Heart left ventricle (tissue), 16 donors: ENCODE measurements at regions not wholly inside any gene's neighbourhood (a gene's known extent, or its start where the extent isn't known, plus 50 kb on each side); places are given as distances from the start of the nearest gene placed in this dataset.
"Not testable (repeated sequence)": the region's sequence is repeated elsewhere in the genome, so short reads cannot be mapped to it uniquely, and the experiment has no call there.

Source experiments
- ATAC-seq, 4 donors: fragments of 200-7000 bp; cut with Tn5 transposase; one replicate each; pipeline ENCODE4 v1.9.1; 2020 to 2022; ENCODE audit warnings: moderate library complexity in 4 of 4, mild to moderate bottlenecking in 3 of 4, moderate number of reproducible peaks in 1 of 4
- DNase-seq, 5 donors: peaks; one replicate each; pipeline ENCODE4 v3.0.0-alpha.2; 2020
- H3K27ac ChIP-seq, 12 donors: fragments of 200-600 bp; sonication (generic) in 4 of 12; one replicate each; pipeline versions ENCODE4 v1.5.0 to v1.8.0; 2016 to 2022; ENCODE audit warnings: mild to moderate bottlenecking in 2 of 12
- H3K27me3 ChIP-seq, 9 donors: fragments of 200-600 bp; sonication (generic) in 2 of 9; one replicate each; pipeline versions ENCODE4 v1.5.1 to v1.8.0; 2016 to 2022; ENCODE audit warnings: mild to moderate bottlenecking in 3 of 9
- H3K36me3 ChIP-seq, 9 donors: fragments of 200-600 bp; sonication (generic) in 2 of 9; one replicate each; pipeline versions ENCODE4 v1.5.0 to v1.8.0; 2018 to 2022; ENCODE audit warnings: mild to moderate bottlenecking in 2 of 9
- H3K4me1 ChIP-seq, 12 donors: fragments of 200-600 bp; sonication (generic) in 4 of 12; one replicate each; pipeline versions ENCODE4 v1.5.0 to v1.8.0; 2016 to 2022; ENCODE audit warnings: mild to moderate bottlenecking in 3 of 12
- H3K4me3 ChIP-seq, 12 donors: fragments of 200-600 bp; sonication (generic) in 4 of 12; one replicate each; pipeline versions ENCODE4 v1.5.0 to v1.8.0; 2017 to 2022; ENCODE audit warnings: mild to moderate bottlenecking in 9 of 12, moderate library complexity in 4 of 12
- H3K9me3 ChIP-seq, 12 donors: fragments of 200-600 bp; sonication (generic) in 4 of 12; one replicate each; pipeline versions ENCODE4 v1.5.0 to v1.8.0; 2016 to 2022; ENCODE audit warnings: mild to moderate bottlenecking in 1 of 12
- POLR2A ChIP-seq, 2 donors: fragments of 450-650 bp; IDR thresholded peaks; one replicate each; pipeline ENCODE4 v1.6.1; 2017; ENCODE audit warnings: antibody characterized with exemption in 2 of 2, mild to moderate bottlenecking in 2 of 2, moderate library complexity in 2 of 2
- WGBS, 4 donors: extraction: QIAGEN DNeasy Blood & Tissue Kit in 2 of 4; methylation state at CpG; one replicate each; pipeline versions ENCODE4 v1.1.5 to v1.1.7; 2013 to 2018; 5-methylcytosine and 5-hydroxymethylcytosine counted together
- intact Hi-C, 10 donors: fragments of 100-400 bp; cut with DNase I; formaldehyde crosslinking; loops; one replicate each; pipeline versions ENCODE4 v1.11.1 to v1.14.2; 2022
- TF ChIP-seq, protein P1 (sequence below), 12 donors: fragments of 200-600 bp; sonication (generic) in 4 of 12; IDR thresholded peaks; one replicate each; pipeline versions ENCODE4 v1.5.0 to v1.8.0; 2018 to 2022; ENCODE audit warnings: antibody characterized with exemption in 12 of 12, mild to moderate bottlenecking in 5 of 12
- donor health status: ischemic (EF 13 %, LVEDD 7.1; RV severe dilation, severe dysfunction).
- donor health status: healthy with polysubstance abuse.
- donor health status: DM: no; HTN: yes; CAD: no.
- donor health status: DM: no; HTN: no; CAD: no.
- donor health status: ischemic (EF 25% LVEDD 6.9; RV normal size, moderate dysfunction).
- donor health status: ischemic (EF 25% LVEDD 5.7; RV mildly dilated, moderate dysfunction).
- donor health status: healthy.
- donor health status: DM: yes; HTN: yes; CAD: no.
- donor health status: ischemic (EF 35%, LVEDD 5.7; RV mildly dilated, moderate dysfunction).
- donor health status: nonischemic (EF 11% LVEDD 7.7; RV severe dilation, severe dysfunction).
- donor health status: DM: yes; HTN: yes; CAD: no.
- donor health status: PGD.
- donor health status: ischemic (EF 29% LVEDD 5.4; RV normal size, mild dysfunction).
- donor health status: nonischemic (EF 23%, LVEDD 6.1; RV moderate dilation, normal function).

DNA sequence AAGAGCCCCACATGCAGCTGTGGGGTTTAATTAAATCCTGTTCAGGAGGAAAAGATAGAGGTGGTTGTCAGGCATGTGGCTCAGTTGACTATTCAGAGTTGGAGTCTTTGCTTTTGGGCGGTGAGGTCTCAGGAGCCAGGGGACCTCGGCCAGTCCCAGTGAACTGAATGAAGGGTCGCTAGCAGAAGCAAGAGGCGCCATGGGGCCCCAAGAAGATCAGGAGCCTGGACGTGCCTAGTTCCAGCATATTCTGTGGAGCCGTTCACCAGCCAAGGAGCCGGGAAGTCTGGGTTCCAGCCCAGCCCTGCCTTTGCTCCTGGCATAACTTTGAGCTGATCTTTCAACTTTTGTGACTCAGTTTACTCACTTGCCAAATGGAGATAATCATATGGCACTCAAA is 217.7 kb upstream of the IRF2BP2 start:
- WGBS, 4 donors: 81 to 94% (median 92%) methylated on average over 7 of the region's 7 CpGs
- TF ChIP-seq, protein P1, sequence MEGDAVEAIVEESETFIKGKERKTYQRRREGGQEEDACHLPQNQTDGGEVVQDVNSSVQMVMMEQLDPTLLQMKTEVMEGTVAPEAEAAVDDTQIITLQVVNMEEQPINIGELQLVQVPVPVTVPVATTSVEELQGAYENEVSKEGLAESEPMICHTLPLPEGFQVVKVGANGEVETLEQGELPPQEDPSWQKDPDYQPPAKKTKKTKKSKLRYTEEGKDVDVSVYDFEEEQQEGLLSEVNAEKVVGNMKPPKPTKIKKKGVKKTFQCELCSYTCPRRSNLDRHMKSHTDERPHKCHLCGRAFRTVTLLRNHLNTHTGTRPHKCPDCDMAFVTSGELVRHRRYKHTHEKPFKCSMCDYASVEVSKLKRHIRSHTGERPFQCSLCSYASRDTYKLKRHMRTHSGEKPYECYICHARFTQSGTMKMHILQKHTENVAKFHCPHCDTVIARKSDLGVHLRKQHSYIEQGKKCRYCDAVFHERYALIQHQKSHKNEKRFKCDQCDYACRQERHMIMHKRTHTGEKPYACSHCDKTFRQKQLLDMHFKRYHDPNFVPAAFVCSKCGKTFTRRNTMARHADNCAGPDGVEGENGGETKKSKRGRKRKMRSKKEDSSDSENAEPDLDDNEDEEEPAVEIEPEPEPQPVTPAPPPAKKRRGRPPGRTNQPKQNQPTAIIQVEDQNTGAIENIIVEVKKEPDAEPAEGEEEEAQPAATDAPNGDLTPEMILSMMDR (IDR thresholded peaks at IDR 0.05): no peak
- no peak for TF ChIP-seq POLR2A (IDR thresholded peaks at IDR 0.05)
- H3K36me3 ChIP-seq: no peaks in the 10 kb centered on the region
- no peak for DNase-seq
- no peak overlapping the region for H3K4me3 ChIP-seq
- H3K4me1 ChIP-seq: no peaks in the 10 kb centered on the region
- H3K27me3 ChIP-seq: no peaks in the 10 kb centered on the region
- intact Hi-C loops: loop anchor here in 2 of 10 donors (10.0 kb wide), 2 partner anchors 73 to 203 kb away; no protein-coding TSS in a partner anchor
- no peak overlapping the region for H3K27ac ChIP-seq
- H3K9me3 ChIP-seq: no peaks in the 10 kb centered on the region
- ATAC-seq: no peak

DNA sequence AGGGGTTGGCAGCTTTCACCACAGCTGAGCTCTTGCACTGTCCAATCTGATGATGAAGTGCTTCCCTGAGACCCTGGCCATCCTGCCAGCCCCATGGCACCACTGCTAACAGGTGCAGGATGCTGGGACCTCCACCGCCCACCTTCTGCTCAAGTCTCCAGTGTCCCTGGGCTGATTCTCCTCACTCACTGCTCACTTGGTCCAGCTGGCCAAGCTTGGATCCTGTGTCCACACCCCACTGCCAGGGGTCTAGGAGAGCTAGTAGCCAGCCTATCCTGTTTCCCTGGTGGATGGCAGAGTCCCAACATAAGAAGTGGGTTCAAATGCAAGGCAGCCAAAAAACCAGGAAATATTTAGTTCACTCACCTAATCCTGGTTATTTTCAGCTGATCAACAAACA is 217.2 kb upstream of the IRF2BP2 start:
- Histone ChIP-seq H3K4me1 (no peaks in the 10 kb centered on the region), H3K9me3 (no peaks in the 10 kb centered on the region), H3K36me3 (no peaks in the 10 kb centered on the region), H3K27ac (no peak overlapping the region), H3K4me3 (no peak overlapping the region), H3K27me3 (no peaks in the 10 kb centered on the region)
- intact Hi-C loops: loop anchor here in 2 of 10 donors (10.0 kb wide), 2 partner anchors 72 to 202 kb away; no protein-coding TSS in a partner anchor
- DNase-seq (no peak), ATAC-seq (no peak)
- TF ChIP-seq, protein P1 (IDR thresholded peaks at IDR 0.05): no peak
- TF ChIP-seq POLR2A (IDR thresholded peaks at IDR 0.05): no peak
- 91 to 100% (median 100%) methylated on average over 1 of the region's 1 CpG for WGBS, 4 donors

DNA sequence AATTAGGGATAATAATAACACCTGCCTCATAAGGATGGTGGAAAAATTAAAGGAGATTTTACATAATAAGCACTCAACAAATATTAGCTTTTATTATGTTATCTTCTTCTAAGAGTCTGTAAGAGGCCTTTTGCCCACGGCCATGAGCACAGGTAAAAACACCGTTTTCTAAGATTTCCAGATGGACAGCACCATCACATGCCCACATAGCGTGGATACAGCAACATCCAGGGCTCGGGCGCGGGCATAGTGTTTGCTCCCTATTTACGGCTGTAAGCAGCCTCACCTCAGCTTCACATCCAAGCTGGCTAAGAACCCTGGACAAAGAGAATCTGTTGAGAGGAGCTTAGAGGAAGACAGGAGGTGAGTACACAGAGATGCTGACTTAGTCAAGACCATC is 216.4 kb upstream of the IRF2BP2 start:
- TF ChIP-seq, protein P1 (IDR thresholded peaks at IDR 0.05): no peak
- TF ChIP-seq POLR2A (IDR thresholded peaks at IDR 0.05): no peak
- DNase-seq: no peak
- no peaks in the 10 kb centered on the region for H3K27me3 ChIP-seq
- no peak for ATAC-seq
- intact Hi-C loops: loop anchor here in 2 of 10 donors (10.0 kb wide), 2 partner anchors 72 to 202 kb away; no protein-coding TSS in a partner anchor
- H3K4me3 ChIP-seq: no peak overlapping the region
- WGBS, 4 donors: 96 to 98% (median 97%) methylated on average over 7 of the region's 7 CpGs
- no peak overlapping the region for H3K27ac ChIP-seq
- H3K4me1 ChIP-seq: no peaks in the 10 kb centered on the region
- no peaks in the 10 kb centered on the region for H3K36me3 ChIP-seq
- H3K9me3 ChIP-seq: no peaks in the 10 kb centered on the region

- Histone ChIP-seq H3K9me3 (no peaks in the 10 kb centered on the region), H3K27me3 (no peaks in the 10 kb centered on the region), H3K36me3 (no peaks in the 10 kb centered on the region), H3K4me1 (no peaks in the 10 kb centered on the region), H3K4me3 (no peak overlapping the region), H3K27ac (no peak overlapping the region)
- intact Hi-C loops: loop anchor here in 2 of 10 donors (10.0 kb wide), 2 partner anchors 71 to 201 kb away; no protein-coding TSS in a partner anchor
- TF ChIP-seq, protein P1 (IDR thresholded peaks at IDR 0.05): no peak
- TF ChIP-seq POLR2A (IDR thresholded peaks at IDR 0.05): no peak
- WGBS, 4 donors: 82 to 90% (median 87%) methylated on average over 7 of the region's 7 CpGs
- DNase-seq (no peak), ATAC-seq (no peak)
These were observed 215.7 kb upstream of the IRF2BP2 start for GRCh38 chr1:234825498-234826165.

DNA sequence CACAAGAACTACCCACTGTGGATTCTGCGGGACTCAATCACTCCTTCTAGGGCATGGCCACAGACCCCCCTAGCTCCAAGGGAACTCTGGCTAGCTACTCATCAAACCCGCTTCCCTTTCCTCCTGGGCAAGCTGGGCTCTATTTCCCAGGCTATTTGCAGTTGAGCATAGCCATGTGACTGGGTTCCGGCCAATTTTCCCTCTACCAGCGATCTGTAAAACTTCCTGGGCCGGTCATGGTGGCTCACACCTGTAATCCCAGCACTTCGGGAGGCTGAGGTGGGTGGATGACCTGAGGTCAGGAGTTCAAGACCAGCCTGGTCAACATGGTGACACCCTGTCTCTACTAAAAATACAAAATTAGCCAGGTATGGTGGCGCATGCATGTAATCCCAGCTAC is 214.9 kb upstream of the IRF2BP2 start:
- not testable (repeated sequence) for DNase-seq, H3K4me3 ChIP-seq, H3K36me3 ChIP-seq, H3K9me3 ChIP-seq, H3K27me3 ChIP-seq, ATAC-seq, H3K4me1 ChIP-seq, H3K27ac ChIP-seq
- intact Hi-C loops: loop anchor here in 2 of 10 donors (10.0 kb wide), 2 partner anchors 70 to 200 kb away; no protein-coding TSS in a partner anchor
- WGBS, 4 donors: 83 to 95% (median 93%) methylated on average over 7 of the region's 7 CpGs
